B cell (primary cell): ENCODE measurements at regions not wholly inside any gene's neighbourhood (a gene's known extent, or its start where the extent isn't known, plus 50 kb on each side); places are given as distances from the start of the nearest gene placed in this dataset.

ENCODE experiments used
- ATAC-seq: fragments of 200-7000 bp; cut with Tn5 transposase; one replicate; pipeline ENCODE4 v1.10.0; 2021; ENCODE audit warnings: low read depth, mild to moderate bottlenecking, moderate number of reproducible peaks, moderate library complexity
- CTCF ChIA-PET: fragments of 350-600 bp; sonication (Branson Sonifier 250); formaldehyde crosslinking; loops from one replicate; lab custom pipeline; 2021; ENCODE audit warnings: antibody characterized with exemption, inconsistent platforms; lab: Charles Lee
- POLR2A ChIA-PET: fragments of 350-600 bp; sonication (Branson Sonifier 250); formaldehyde crosslinking; loops from one replicate; lab custom pipeline; 2021; ENCODE audit warnings: antibody characterized with exemption; lab: Charles Lee
- DNase-seq: peaks from one replicate; pipeline ENCODE4 v3.0.0; 2013
- H2AFZ ChIP-seq: 2 replicates; pipeline ENCODE4 v1.6.1; 2012; ENCODE audit warnings: mild to moderate bottlenecking, low read depth, low read length; ENCODE audit not compliant: insufficient read depth, poor library complexity, severe bottlenecking
- H3K27ac ChIP-seq, 2 donors: 1 replicate in 1 of 2; 2 replicates in 1 of 2; pipeline ENCODE4 v1.5.1; 2012 to 2013; ENCODE audit warnings: low read length in 2 of 2, mild to moderate bottlenecking in 2 of 2, moderate library complexity in 1 of 2
- H3K27me3 ChIP-seq, 4 experiments: fragments of 200-600 bp in 1 of 4; sonication (generic) in 1 of 4; replicated peaks in 1 of 4; 1 replicate in 2 of 4; 2 replicates in 2 of 4; pipeline versions ENCODE4 v1.6.1 to v1.7.0; 2013 to 2016; ENCODE audit warnings: low read length in 3 of 4, mild to moderate bottlenecking in 2 of 4, mixed read lengths in 1 of 4, moderate library complexity in 1 of 4; ENCODE audit not compliant: insufficient read depth in 4 of 4, control insufficient read depth in 3 of 4; ENCODE audit errors: control extremely low read depth in 1 of 4
- H3K36me3 ChIP-seq, 2 experiments: replicated peaks in 1 of 2; 1 replicate in 1 of 2; 2 replicates in 1 of 2; pipeline versions ENCODE4 v1.6.1 to v1.7.1; 2013; ENCODE audit warnings: low read length in 1 of 2; ENCODE audit not compliant: insufficient read depth in 2 of 2, control insufficient read depth in 1 of 2; ENCODE audit errors: control extremely low read depth in 1 of 2, extremely low read depth in 1 of 2
- H3K4me1 ChIP-seq, 2 donors: fragments of 200-600 bp in 1 of 2; sonication (generic) in 1 of 2; 1 replicate in 1 of 2; 2 replicates in 1 of 2; pipeline versions ENCODE4 v1.5.1 to v1.6.1; 2013 to 2017; ENCODE audit warnings: low read length in 2 of 2; ENCODE audit not compliant: control insufficient read depth in 2 of 2, insufficient read depth in 2 of 2
- H3K4me2 ChIP-seq: replicated peaks from 2 replicates; pipeline ENCODE3; 2012; ENCODE audit warnings: mild to moderate bottlenecking, low read depth, low read length; ENCODE audit not compliant: poor library complexity, severe bottlenecking
- H3K4me3 ChIP-seq, 5 experiments: fragments of 200-600 bp in 1 of 5; sonication (generic) in 1 of 5; 1 replicate in 3 of 5; 2 replicates in 2 of 5; pipeline versions ENCODE4 v1.5.1 to v1.7.0; 2011 to 2016; ENCODE audit warnings: low read length in 4 of 5, mild to moderate bottlenecking in 4 of 5, low read depth in 2 of 5, control low read depth in 1 of 5, moderate library complexity in 1 of 5; ENCODE audit not compliant: insufficient read depth in 1 of 5; ENCODE audit errors: control extremely low read depth in 1 of 5, extremely low read depth in 1 of 5
- H3K79me2 ChIP-seq: fragments of 200-600 bp; sonication (generic); one replicate; pipeline ENCODE4 v1.6.0; 2016; ENCODE audit warnings: low read length; ENCODE audit not compliant: control insufficient read depth, insufficient read depth
- H3K9ac ChIP-seq: fragments of 200-600 bp; sonication (generic); 2 replicates; pipeline ENCODE4 v1.6.1; 2017; ENCODE audit warnings: mild to moderate bottlenecking, low read length, moderate library complexity
- H3K9me3 ChIP-seq, 3 donors: one replicate each; pipeline versions ENCODE4 v1.6.1 to v1.7.1; 2013; ENCODE audit warnings: low read length in 2 of 3; ENCODE audit not compliant: control insufficient read depth in 2 of 3, insufficient read depth in 1 of 3; ENCODE audit errors: control extremely low read depth in 1 of 3
- H4K20me1 ChIP-seq: 2 replicates; pipeline ENCODE4 v1.6.0; 2012; ENCODE audit warnings: mild to moderate bottlenecking, low read length; ENCODE audit not compliant: insufficient read depth, control insufficient read depth, poor library complexity, severe bottlenecking
- H3K27ac Mint-ChIP-seq: one replicate; pipeline ENCODE4 v1.8.0; 2021; ENCODE audit warnings: mixed read lengths
- H3K27me3 Mint-ChIP-seq: one replicate; pipeline ENCODE4 v1.8.0; 2021; ENCODE audit warnings: mixed read lengths
- H3K4me1 Mint-ChIP-seq: one replicate; pipeline ENCODE4 v1.8.0; 2021; ENCODE audit warnings: mixed read lengths
- H3K4me3 Mint-ChIP-seq: one replicate; pipeline ENCODE4 v1.8.0; 2021; ENCODE audit warnings: mixed read lengths
- H3K9me3 Mint-ChIP-seq: one replicate; pipeline ENCODE4 v1.8.0; 2022; ENCODE audit warnings: mixed read lengths; ENCODE audit not compliant: insufficient read depth
- CTCF ChIP-seq: fragments of 200-600 bp; IDR thresholded peaks from one replicate; pipeline ENCODE4 v1.8.0; 2022; ENCODE audit warnings: antibody characterized with exemption, mild to moderate bottlenecking
- EZH2 ChIP-seq: IDR thresholded peaks from 2 replicates; pipeline ENCODE4 v1.6.1; 2012; ENCODE audit warnings: borderline replicate concordance, low read depth, mild to moderate bottlenecking, moderate library complexity, low read length; ENCODE audit not compliant: insufficient read depth, poor library complexity, severe bottlenecking
- WGBS: methylation state at CpG from one replicate; pipeline ENCODE4 v1.1.5; 2013; ENCODE audit warnings: missing lambda C conversion rate; ENCODE audit not compliant: insufficient coverage; 5-methylcytosine and 5-hydroxymethylcytosine counted together
- intact Hi-C: fragments of 100-400 bp; cut with micrococcal nuclease; formaldehyde crosslinking; loops from one replicate; pipeline ENCODE4 v1.10.0; 2022

GRCh38 chr2:83972128-83972527 is 487.0 kb downstream of the SUCLG1 start:
- ATAC-seq (no peak), DNase-seq (no peak)
- Mint-ChIP-seq H3K27ac (no peak overlapping the region), H3K27me3 (no peaks in the 10 kb centered on the region), H3K4me3 (no peak overlapping the region), H3K4me1 (no peaks in the 10 kb centered on the region), H3K9me3 (peaks cover 9% of the 10 kb centered on the region)
- WGBS = no CpG with 5 or more reads among the region's 3 CpGs
- Histone ChIP-seq H3K4me3 (no peak overlapping the region), H3K9ac (no peak overlapping the region), H3K27me3 (no peaks in the 10 kb centered on the region), H3K36me3 (no peaks in the 10 kb centered on the region), H3K4me1 (no peaks in the 10 kb centered on the region), H3K79me2 (no peaks in the 10 kb centered on the region), H4K20me1 (no peaks in the 10 kb centered on the region), H3K9me3 (peaks cover 0 to 6% (median 0%) of the 10 kb centered on the region in 3 donors), H3K4me2 (no peak overlapping the region), H2AFZ (no peak overlapping the region), H3K27ac (no peak overlapping the region)
- ChIA-PET CTCF (no interaction called here), POLR2A (no interaction called here)
- intact Hi-C loops = no loop called here
- no peak for TF ChIP-seq CTCF

- H3K9me3 ChIP-seq = peaks cover 0 to under 1% (median 0%) of the 10 kb centered on the region in 3 donors
- H3K4me3 ChIP-seq = no peak overlapping the region
- Mint-ChIP-seq H3K9me3 (peaks cover 9% of the 10 kb centered on the region), H3K4me3 (no peak overlapping the region), H3K27me3 (no peaks in the 10 kb centered on the region), H3K4me1 (no peaks in the 10 kb centered on the region), H3K27ac (no peak overlapping the region)
- H3K4me1 ChIP-seq = no peaks in the 10 kb centered on the region
- intact Hi-C loops = no loop called here
- no peaks in the 10 kb centered on the region for H3K36me3 ChIP-seq
- no peak for DNase-seq
- ATAC-seq = no peak
- H3K27me3 ChIP-seq = no peaks in the 10 kb centered on the region
- 33% methylated on average over 1 of the region's 2 CpGs for WGBS
- ChIA-PET CTCF (no interaction called here), POLR2A (no interaction called here)
- H4K20me1 ChIP-seq = no peaks in the 10 kb centered on the region
- TF ChIP-seq CTCF = no peak
- TF ChIP-seq EZH2 = no peak
- no peak overlapping the region for H3K9ac ChIP-seq
- no peaks in the 10 kb centered on the region for H3K79me2 ChIP-seq
- H3K4me2 ChIP-seq = no peak overlapping the region
- H3K27ac ChIP-seq = no peak overlapping the region
- no peak overlapping the region for H2AFZ ChIP-seq
Observed at GRCh38 chr2:83971547-83971946, 487.5 kb downstream of the SUCLG1 start.
